PFSK-1 (cell line): ENCODE measurements at regions not wholly inside any gene's neighbourhood (a gene's known extent, or its start where the extent isn't known, plus 50 kb on each side); places are given as distances from the start of the nearest gene placed in this dataset.

Experiments used
- TAF1 ChIP-seq: IDR thresholded peaks from 2 replicates; pipeline ENCODE4 v1.6.1; 2012; ENCODE audit warnings: low read length, control low read depth, borderline replicate concordance; ENCODE audit not compliant: insufficient read depth
- TF ChIP-seq, protein P1 (sequence below), 2 experiments: IDR thresholded peaks; 2 replicates each; pipeline versions ENCODE4 v1.6.1 to v1.8.0; 2011 to 2012; ENCODE audit warnings: low read depth in 2 of 2, low read length in 2 of 2, control low read depth in 1 of 2, inconsistent platforms in 1 of 2, mild to moderate bottlenecking in 1 of 2, moderate library complexity in 1 of 2; ENCODE audit not compliant: insufficient read depth in 1 of 2

DNA sequence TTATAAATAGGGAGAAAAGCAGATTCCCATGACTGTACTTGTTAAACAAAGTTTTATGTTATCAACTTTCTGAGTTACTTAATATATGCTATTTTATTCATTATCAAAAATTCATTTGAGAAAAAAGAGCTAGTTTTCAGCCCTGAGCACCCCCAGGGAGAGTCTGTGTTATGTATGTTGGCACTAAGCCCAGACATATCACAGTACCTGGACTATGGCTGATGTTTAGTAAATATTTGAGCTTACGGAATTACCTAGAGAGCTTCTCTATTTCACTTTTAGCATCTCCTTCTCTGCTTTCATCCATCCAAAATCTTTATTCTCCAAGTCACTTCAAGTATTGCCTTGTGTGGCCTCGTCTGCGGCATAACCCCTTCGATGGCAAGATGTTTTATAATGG lies 225.9 kb upstream of the PCSK5 start:
- TF ChIP-seq TAF1 = no peak
- TF ChIP-seq, protein P1, sequence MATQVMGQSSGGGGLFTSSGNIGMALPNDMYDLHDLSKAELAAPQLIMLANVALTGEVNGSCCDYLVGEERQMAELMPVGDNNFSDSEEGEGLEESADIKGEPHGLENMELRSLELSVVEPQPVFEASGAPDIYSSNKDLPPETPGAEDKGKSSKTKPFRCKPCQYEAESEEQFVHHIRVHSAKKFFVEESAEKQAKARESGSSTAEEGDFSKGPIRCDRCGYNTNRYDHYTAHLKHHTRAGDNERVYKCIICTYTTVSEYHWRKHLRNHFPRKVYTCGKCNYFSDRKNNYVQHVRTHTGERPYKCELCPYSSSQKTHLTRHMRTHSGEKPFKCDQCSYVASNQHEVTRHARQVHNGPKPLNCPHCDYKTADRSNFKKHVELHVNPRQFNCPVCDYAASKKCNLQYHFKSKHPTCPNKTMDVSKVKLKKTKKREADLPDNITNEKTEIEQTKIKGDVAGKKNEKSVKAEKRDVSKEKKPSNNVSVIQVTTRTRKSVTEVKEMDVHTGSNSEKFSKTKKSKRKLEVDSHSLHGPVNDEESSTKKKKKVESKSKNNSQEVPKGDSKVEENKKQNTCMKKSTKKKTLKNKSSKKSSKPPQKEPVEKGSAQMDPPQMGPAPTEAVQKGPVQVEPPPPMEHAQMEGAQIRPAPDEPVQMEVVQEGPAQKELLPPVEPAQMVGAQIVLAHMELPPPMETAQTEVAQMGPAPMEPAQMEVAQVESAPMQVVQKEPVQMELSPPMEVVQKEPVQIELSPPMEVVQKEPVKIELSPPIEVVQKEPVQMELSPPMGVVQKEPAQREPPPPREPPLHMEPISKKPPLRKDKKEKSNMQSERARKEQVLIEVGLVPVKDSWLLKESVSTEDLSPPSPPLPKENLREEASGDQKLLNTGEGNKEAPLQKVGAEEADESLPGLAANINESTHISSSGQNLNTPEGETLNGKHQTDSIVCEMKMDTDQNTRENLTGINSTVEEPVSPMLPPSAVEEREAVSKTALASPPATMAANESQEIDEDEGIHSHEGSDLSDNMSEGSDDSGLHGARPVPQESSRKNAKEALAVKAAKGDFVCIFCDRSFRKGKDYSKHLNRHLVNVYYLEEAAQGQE (IDR thresholded peaks at IDR 0.05; ENCODE audit: insufficient read depth in 1 of 2, low read depth in 2 of 2, low read length in 2 of 2) = no peak
